Lung (tissue), 11 donors: ENCODE measurements at regions not wholly inside any gene's neighbourhood (a gene's known extent, or its start where the extent isn't known, plus 50 kb on each side); places are given as distances from the start of the nearest gene placed in this dataset.

Source experiments
- ATAC-seq: fragments of 200-7000 bp; cut with Tn5 transposase; one replicate; pipeline ENCODE4 v1.9.1; 2020; ENCODE audit warnings: moderate number of reproducible peaks; ENCODE audit not compliant: insufficient read depth, low FRiP score
- DNase-seq, 3 donors: peaks; one replicate each; pipeline ENCODE4 v3.0.0-alpha.2; 2013 to 2017
- H3K27ac ChIP-seq, 2 donors: one replicate each; pipeline ENCODE4 v1.5.1; 2013; ENCODE audit warnings: mild to moderate bottlenecking in 2 of 2, moderate library complexity in 2 of 2, control low read depth in 1 of 2, inconsistent platforms in 1 of 2, low read depth in 1 of 2, low read length in 1 of 2
- H3K27me3 ChIP-seq, 3 donors: one replicate each; pipeline ENCODE4 v1.5.1; 2013; ENCODE audit warnings: low read length in 2 of 3; ENCODE audit not compliant: control insufficient read depth in 3 of 3, insufficient read depth in 3 of 3
- H3K36me3 ChIP-seq, 4 donors: one replicate each; pipeline ENCODE4 v1.5.1; 2013; ENCODE audit warnings: low read length in 4 of 4, mild to moderate bottlenecking in 1 of 4, moderate library complexity in 1 of 4; ENCODE audit not compliant: control insufficient read depth in 4 of 4, insufficient read depth in 4 of 4
- H3K4me1 ChIP-seq, 5 donors: one replicate each; pipeline ENCODE4 v1.5.1; 2013; ENCODE audit warnings: low read length in 5 of 5, mild to moderate bottlenecking in 2 of 5, moderate library complexity in 1 of 5; ENCODE audit not compliant: control insufficient read depth in 5 of 5, insufficient read depth in 5 of 5
- H3K4me3 ChIP-seq: one replicate; pipeline ENCODE4 v1.5.1; 2013; ENCODE audit warnings: mild to moderate bottlenecking, control low read depth, moderate library complexity
- H3K9ac ChIP-seq, 2 donors: one replicate each; pipeline ENCODE4 v1.5.1; 2013; ENCODE audit warnings: low read length in 2 of 2, control low read depth in 1 of 2; ENCODE audit not compliant: insufficient read depth in 1 of 2
- H3K9me3 ChIP-seq, 4 donors: one replicate each; pipeline ENCODE4 v1.5.1; 2013; ENCODE audit warnings: low read length in 3 of 4, mild to moderate bottlenecking in 1 of 4, moderate library complexity in 1 of 4; ENCODE audit not compliant: control insufficient read depth in 4 of 4, insufficient read depth in 3 of 4
- WGBS, 2 donors: extraction: QIAGEN DNeasy Blood & Tissue Kit; methylation state at CpG; one replicate each; pipeline ENCODE4 v1.1.7; 2013; 5-methylcytosine and 5-hydroxymethylcytosine counted together
- TF ChIP-seq, protein P1 (sequence below): IDR thresholded peaks from 2 replicates; pipeline ENCODE4 v1.5.1; 2012; ENCODE audit warnings: mild to moderate bottlenecking; ENCODE audit errors: control extremely low read depth, extremely low read depth
- donor health status: control.
- donor health status: control.
- donor health status: Bipolar disorder and iron deficiency.
- donor health status: healthy.
- donor health status: DM: yes; HTN: yes; CAD: no.

DNA sequence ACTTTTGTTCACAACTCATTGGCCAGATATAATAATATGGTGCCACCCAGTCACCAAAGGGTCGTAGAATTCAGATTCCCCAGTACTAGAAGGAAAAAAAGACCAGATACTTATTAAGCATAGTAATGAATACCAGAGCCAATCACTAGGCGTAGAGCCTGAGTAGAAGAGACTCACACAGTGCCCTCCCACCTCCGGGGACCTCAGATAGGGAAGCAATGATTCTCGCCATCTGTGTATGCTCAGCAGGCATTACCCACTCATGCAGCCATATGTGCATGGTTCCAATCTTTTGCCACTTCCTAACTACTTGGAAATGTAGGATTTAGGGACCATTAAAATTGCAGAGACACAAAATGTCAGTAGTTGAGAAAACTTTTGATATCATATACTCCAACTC is 85.3 kb downstream of the C11orf87 start:
- H3K4me3 ChIP-seq = no peak overlapping the region
- DNase-seq (no peak), ATAC-seq (no peak)
- no peaks in the 10 kb centered on the region for H3K36me3 ChIP-seq
- no peaks in the 10 kb centered on the region for H3K27me3 ChIP-seq
- H3K27ac ChIP-seq = no peak overlapping the region
- 85 to 89% methylated on average over 4 of the region's 4 CpGs for WGBS, 2 donors
- H3K9me3 ChIP-seq = no peaks in the 10 kb centered on the region
- no peak overlapping the region for H3K9ac ChIP-seq
- TF ChIP-seq, protein P1, sequence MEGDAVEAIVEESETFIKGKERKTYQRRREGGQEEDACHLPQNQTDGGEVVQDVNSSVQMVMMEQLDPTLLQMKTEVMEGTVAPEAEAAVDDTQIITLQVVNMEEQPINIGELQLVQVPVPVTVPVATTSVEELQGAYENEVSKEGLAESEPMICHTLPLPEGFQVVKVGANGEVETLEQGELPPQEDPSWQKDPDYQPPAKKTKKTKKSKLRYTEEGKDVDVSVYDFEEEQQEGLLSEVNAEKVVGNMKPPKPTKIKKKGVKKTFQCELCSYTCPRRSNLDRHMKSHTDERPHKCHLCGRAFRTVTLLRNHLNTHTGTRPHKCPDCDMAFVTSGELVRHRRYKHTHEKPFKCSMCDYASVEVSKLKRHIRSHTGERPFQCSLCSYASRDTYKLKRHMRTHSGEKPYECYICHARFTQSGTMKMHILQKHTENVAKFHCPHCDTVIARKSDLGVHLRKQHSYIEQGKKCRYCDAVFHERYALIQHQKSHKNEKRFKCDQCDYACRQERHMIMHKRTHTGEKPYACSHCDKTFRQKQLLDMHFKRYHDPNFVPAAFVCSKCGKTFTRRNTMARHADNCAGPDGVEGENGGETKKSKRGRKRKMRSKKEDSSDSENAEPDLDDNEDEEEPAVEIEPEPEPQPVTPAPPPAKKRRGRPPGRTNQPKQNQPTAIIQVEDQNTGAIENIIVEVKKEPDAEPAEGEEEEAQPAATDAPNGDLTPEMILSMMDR = no peak
- no peaks in the 10 kb centered on the region for H3K4me1 ChIP-seq

DNA sequence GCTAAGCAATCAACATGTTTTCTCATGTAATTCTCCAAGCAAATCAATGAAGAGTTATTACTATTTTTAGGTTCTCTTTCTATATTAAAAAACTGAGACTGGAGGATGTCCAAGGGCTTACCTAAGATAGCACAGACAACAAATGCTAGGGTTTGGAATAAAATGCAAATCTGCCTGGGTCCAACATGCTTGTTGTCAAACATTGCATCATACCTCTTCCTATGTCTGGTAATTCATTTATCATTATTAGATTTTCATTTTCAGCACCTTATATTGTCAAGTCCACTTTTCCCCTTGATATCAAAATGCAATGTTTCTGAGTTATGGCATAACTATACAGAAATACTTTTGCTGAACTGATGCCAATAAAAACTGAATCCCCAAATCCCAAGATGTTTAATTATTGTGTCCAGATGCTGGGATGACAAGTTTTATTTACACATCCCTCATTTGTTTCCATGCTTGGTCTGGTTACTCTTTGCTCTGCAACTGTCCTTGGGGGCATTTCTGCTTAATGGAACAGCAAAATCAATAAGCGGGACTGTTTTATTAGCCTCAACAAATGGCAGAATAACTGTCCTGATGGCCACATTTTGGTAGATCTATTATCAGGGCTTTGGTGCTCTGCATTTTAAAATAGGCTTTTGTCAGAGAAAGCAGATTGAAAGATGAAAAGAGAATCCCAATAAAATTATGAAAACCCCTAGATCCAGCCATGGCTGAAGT is 86.0 kb downstream of the C11orf87 start:
- no peak overlapping the region for H3K4me3 ChIP-seq
- H3K9ac ChIP-seq = no peak overlapping the region
- WGBS, 2 donors = 90 to 93% methylated on average over 1 of the region's 1 CpG
- TF ChIP-seq, protein P1 = no peak
- no peak overlapping the region for H3K27ac ChIP-seq
- no peaks in the 10 kb centered on the region for H3K27me3 ChIP-seq
- no peaks in the 10 kb centered on the region for H3K4me1 ChIP-seq
- no peak for ATAC-seq
- H3K9me3 ChIP-seq = no peaks in the 10 kb centered on the region
- no peaks in the 10 kb centered on the region for H3K36me3 ChIP-seq
- DNase-seq = no peak

DNA sequence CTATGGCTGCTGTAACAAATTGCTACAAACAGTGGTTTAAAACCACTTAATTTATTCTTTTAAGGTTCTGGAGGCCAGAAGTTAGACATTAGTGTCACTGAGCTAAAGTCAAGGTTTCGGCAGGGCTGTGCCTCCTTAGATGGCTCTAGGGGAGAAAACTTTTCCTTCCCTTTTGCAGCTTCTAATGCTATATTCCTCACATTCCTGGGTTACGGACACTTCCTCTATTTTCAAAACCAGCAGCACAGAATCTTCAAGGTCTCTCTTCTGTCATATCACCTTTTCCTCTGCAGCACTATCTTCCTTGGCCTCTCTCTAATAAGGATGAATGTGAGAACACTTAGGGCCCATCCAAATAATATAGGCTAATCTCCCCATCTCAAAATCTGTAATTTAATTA is 87.0 kb downstream of the C11orf87 start:
- 78% methylated on average over 2 of the region's 2 CpGs for WGBS, 2 donors
- DNase-seq = no peak
- Histone ChIP-seq H3K27me3 (no peaks in the 10 kb centered on the region), H3K36me3 (no peaks in the 10 kb centered on the region), H3K27ac (no peak overlapping the region), H3K9me3 (no peaks in the 10 kb centered on the region), H3K9ac (no peak overlapping the region), H3K4me1 (no peaks in the 10 kb centered on the region), H3K4me3 (no peak overlapping the region)
- ATAC-seq = no peak
- TF ChIP-seq, protein P1 = no peak

DNA sequence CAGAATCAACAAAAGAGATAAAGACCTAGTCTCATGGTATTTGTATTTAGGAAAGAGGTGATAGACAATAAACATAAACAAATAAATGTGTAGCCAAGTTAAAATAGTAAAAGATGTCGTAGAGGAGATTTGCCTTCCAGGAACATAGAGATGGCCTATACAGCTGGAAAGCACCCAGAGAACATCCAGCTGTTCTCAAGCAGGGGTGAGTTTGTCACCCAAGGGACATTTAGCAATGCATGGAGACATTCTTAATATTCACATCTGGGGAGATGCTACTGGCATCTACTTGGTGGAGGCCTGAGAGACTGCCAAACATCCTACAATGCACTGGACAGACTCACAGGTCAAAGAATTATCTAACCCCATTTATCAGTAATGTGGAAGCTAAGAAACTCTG is 88.3 kb downstream of the C11orf87 start:
- H3K36me3 ChIP-seq = no peaks in the 10 kb centered on the region
- no peak for ATAC-seq

More for the DNA sequence above, 88.3 kb downstream of the C11orf87 start:
- Histone ChIP-seq H3K27ac (no peak overlapping the region), H3K4me1 (no peaks in the 10 kb centered on the region), H3K4me3 (no peak overlapping the region), H3K27me3 (no peaks in the 10 kb centered on the region), H3K9ac (no peak overlapping the region), H3K9me3 (no peaks in the 10 kb centered on the region)
- TF ChIP-seq, protein P1 = no peak
- WGBS, 2 donors = 70 to 71% methylated on average over 1 of the region's 1 CpG
- no peak for DNase-seq
